Mesenchymal stem cell (in vitro differentiated cells and primary cell): ENCODE measurements at regions not wholly inside any gene's neighbourhood (a gene's known extent, or its start where the extent isn't known, plus 50 kb on each side); places are given as distances from the start of the nearest gene placed in this dataset.

Source experiments
- DNase-seq: peaks from one replicate; pipeline ENCODE4 v3.0.0-alpha.2; 2013
- H2AFZ ChIP-seq: one replicate; pipeline ENCODE4 v1.6.1; 2013; ENCODE audit warnings: low read depth, mild to moderate bottlenecking, control low read depth, inconsistent platforms, low read length, moderate library complexity
- H2AK5ac ChIP-seq: 2 replicates; pipeline ENCODE4 v1.6.1; 2013; ENCODE audit warnings: low read length, moderate library complexity, mild to moderate bottlenecking, inconsistent platforms; ENCODE audit not compliant: severe bottlenecking
- H2BK120ac ChIP-seq: one replicate; pipeline ENCODE4 v1.6.1; 2013; ENCODE audit warnings: low read depth, mild to moderate bottlenecking, inconsistent platforms, low read length, moderate library complexity
- H2BK12ac ChIP-seq, 2 experiments: one replicate each; pipeline ENCODE4 v1.6.1; 2013; ENCODE audit warnings: inconsistent platforms in 2 of 2, low read length in 2 of 2, mild to moderate bottlenecking in 2 of 2, moderate library complexity in 2 of 2, control low read depth in 1 of 2
- H2BK15ac ChIP-seq: one replicate; pipeline ENCODE4 v1.6.1; 2013; ENCODE audit warnings: mild to moderate bottlenecking, low read depth, inconsistent platforms; ENCODE audit not compliant: poor library complexity, severe bottlenecking
- H2BK5ac ChIP-seq: 2 replicates; pipeline ENCODE4 v1.6.1; 2013; ENCODE audit warnings: low read depth, mild to moderate bottlenecking, low read length, control low read depth, inconsistent platforms; ENCODE audit not compliant: poor library complexity, severe bottlenecking
- H3K14ac ChIP-seq, 2 experiments: one replicate each; pipeline ENCODE4 v1.6.1; 2013; ENCODE audit warnings: inconsistent platforms in 2 of 2, low read length in 2 of 2, control low read depth in 1 of 2, mild to moderate bottlenecking in 1 of 2, moderate library complexity in 1 of 2
- H3K18ac ChIP-seq, 2 experiments: one replicate each; pipeline ENCODE4 v1.6.1; 2013; ENCODE audit warnings: inconsistent platforms in 2 of 2, low read length in 2 of 2, control low read depth in 1 of 2, low read depth in 1 of 2, mild to moderate bottlenecking in 1 of 2
- H3K23ac ChIP-seq, 2 experiments: one replicate each; pipeline ENCODE4 v1.6.1; 2013; ENCODE audit warnings: inconsistent platforms in 2 of 2, low read length in 2 of 2, mild to moderate bottlenecking in 2 of 2, moderate library complexity in 2 of 2, control low read depth in 1 of 2
- H3K27ac ChIP-seq: 2 replicates; pipeline ENCODE4 v1.5.1; 2013; ENCODE audit warnings: mild to moderate bottlenecking, moderate library complexity, low read length, control low read depth, inconsistent platforms; ENCODE audit not compliant: poor library complexity, severe bottlenecking
- H3K27me3 ChIP-seq, 2 experiments: 2 replicates each; pipeline versions ENCODE4 v1.6.1 to v1.7.0; 2013; ENCODE audit warnings: low read length in 2 of 2, mild to moderate bottlenecking in 2 of 2, moderate library complexity in 2 of 2, control low read depth in 1 of 2, inconsistent platforms in 1 of 2; ENCODE audit not compliant: control insufficient read depth in 1 of 2, insufficient read depth in 1 of 2
- H3K36me3 ChIP-seq, 2 experiments: 2 replicates each; pipeline versions ENCODE4 v1.6.1 to v1.7.0; 2013; ENCODE audit warnings: low read length in 2 of 2, control low read depth in 1 of 2, inconsistent platforms in 1 of 2, low read depth in 1 of 2, mild to moderate bottlenecking in 1 of 2; ENCODE audit not compliant: insufficient read depth in 2 of 2, control insufficient read depth in 1 of 2
- H3K4ac ChIP-seq, 2 experiments: one replicate each; pipeline ENCODE4 v1.6.1; 2013; ENCODE audit warnings: inconsistent platforms in 2 of 2, low read length in 2 of 2, mild to moderate bottlenecking in 2 of 2, moderate library complexity in 2 of 2, control low read depth in 1 of 2, low read depth in 1 of 2
- H3K4me1 ChIP-seq: 2 replicates; pipeline ENCODE4 v1.6.1; 2013; ENCODE audit warnings: low read depth, low read length, control low read depth; ENCODE audit not compliant: control insufficient read depth, insufficient read depth
- H3K4me2 ChIP-seq: 2 replicates; pipeline ENCODE4 v1.6.1; 2013; ENCODE audit warnings: low read length, mild to moderate bottlenecking, inconsistent platforms; ENCODE audit not compliant: poor library complexity, severe bottlenecking
- H3K4me3 ChIP-seq, 2 experiments: 2 replicates each; pipeline versions ENCODE4 v1.5.1 to v1.7.0; 2013; ENCODE audit warnings: low read length in 2 of 2, mild to moderate bottlenecking in 2 of 2, control low read depth in 1 of 2, low read depth in 1 of 2; ENCODE audit not compliant: insufficient read depth in 1 of 2
- H3K79me1 ChIP-seq: replicated peaks from 2 replicates; pipeline ENCODE4 v1.6.1; 2013; ENCODE audit warnings: mild to moderate bottlenecking, control low read depth, low read length, inconsistent platforms; ENCODE audit not compliant: poor library complexity, severe bottlenecking
- H3K9ac ChIP-seq: 2 replicates; pipeline ENCODE4 v1.7.0; 2013; ENCODE audit warnings: mild to moderate bottlenecking, low read length, moderate library complexity
- H3K9me3 ChIP-seq: 2 replicates; pipeline ENCODE4 v1.7.0; 2013; ENCODE audit warnings: mild to moderate bottlenecking, low read length; ENCODE audit not compliant: control insufficient read depth
- H4K8ac ChIP-seq: one replicate; pipeline ENCODE4 v1.6.1; 2013; ENCODE audit warnings: inconsistent platforms, mild to moderate bottlenecking, low read length, moderate library complexity
- H4K91ac ChIP-seq: one replicate; pipeline ENCODE4 v1.6.1; 2013; ENCODE audit warnings: mild to moderate bottlenecking, low read length, inconsistent platforms
- WGBS: methylation state at CpG from one replicate; pipeline ENCODE4 v1.1.7; 2013; ENCODE audit warnings: mixed read lengths; 5-methylcytosine and 5-hydroxymethylcytosine counted together

DNA sequence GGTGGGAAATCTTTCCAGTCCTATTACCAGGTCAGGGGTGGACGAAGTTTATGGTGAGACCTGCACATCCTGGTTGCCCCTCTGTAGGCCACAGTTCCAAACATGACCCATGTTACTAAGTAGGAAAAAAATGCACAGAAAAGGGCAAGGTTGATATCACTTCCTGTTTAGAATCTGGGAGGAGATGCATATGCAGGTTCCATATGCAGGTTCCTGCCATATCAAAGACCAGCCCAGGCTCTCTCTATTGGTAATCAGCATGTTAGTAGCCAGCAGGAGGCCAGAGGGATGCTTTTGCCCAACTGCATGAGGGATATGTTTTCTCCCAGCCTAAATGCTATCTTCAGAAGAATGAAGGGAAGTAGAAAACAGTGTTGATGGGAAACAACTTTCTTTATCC is 657.2 kb downstream of the ANKRD50 start:
- Histone ChIP-seq H3K14ac (peak overlapping the region in 1 of 2 experiments; percentile 32), H3K4me3 (no peak overlapping the region), H3K27me3 (no peaks in the 10 kb centered on the region), H2BK5ac (no peak overlapping the region), H3K9me3 (no peaks in the 10 kb centered on the region), H3K36me3 (no peaks in the 10 kb centered on the region), H4K8ac (peak overlapping the region; percentile 85), H3K27ac (no peak overlapping the region), H3K18ac (peak overlapping the region; percentile 62 to 89), H3K9ac (no peak overlapping the region), H3K4me1 (no peaks in the 10 kb centered on the region), H2BK15ac (no peak overlapping the region), H2AFZ (no peak overlapping the region), H3K79me1 (no peaks in the 10 kb centered on the region), H4K91ac (peak overlapping the region; percentile 80), H2AK5ac (no peak overlapping the region), H3K4ac (peak overlapping the region; percentile 61 to 81), H3K4me2 (no peak overlapping the region), H2BK120ac (peak overlapping the region; percentile 49), H3K23ac (no peak overlapping the region), H2BK12ac (peak overlapping the region; percentile 90 to 99)
- DNase-seq = no peak
- WGBS = 71% methylated on average over 1 of the region's 1 CpG

- no peaks in the 10 kb centered on the region for H3K79me1 ChIP-seq
- no peak overlapping the region for H2AFZ ChIP-seq
- no peaks in the 10 kb centered on the region for H3K27me3 ChIP-seq
- H4K91ac ChIP-seq = peak overlapping the region; percentile 86
- H3K4ac ChIP-seq = peak overlapping the region in 1 of 2 experiments; percentile 64
- no peak overlapping the region for H2AK5ac ChIP-seq
- no peak overlapping the region for H2BK120ac ChIP-seq
- H3K36me3 ChIP-seq = no peaks in the 10 kb centered on the region
- H3K27ac ChIP-seq = no peak overlapping the region
- H2BK5ac ChIP-seq = no peak overlapping the region
- no peak overlapping the region for H3K4me3 ChIP-seq
- peak overlapping the region; percentile 92 for H4K8ac ChIP-seq
- no peak overlapping the region for H3K23ac ChIP-seq
- peak overlapping the region; percentile 37 to 98 for H2BK12ac ChIP-seq
- no peak for DNase-seq
- peak overlapping the region in 1 of 2 experiments; percentile 36 for H3K14ac ChIP-seq
- no peaks in the 10 kb centered on the region for H3K4me1 ChIP-seq
- no peak overlapping the region for H3K9ac ChIP-seq
- no peak overlapping the region for H3K4me2 ChIP-seq
- H2BK15ac ChIP-seq = no peak overlapping the region
- H3K9me3 ChIP-seq = no peaks in the 10 kb centered on the region
- H3K18ac ChIP-seq = peak overlapping the region in 1 of 2 experiments; percentile 75
Measured at GRCh38 chr4:124055896-124056295, 656.6 kb downstream of the ANKRD50 start.

- no peak overlapping the region for H3K4me3 ChIP-seq
- no peak overlapping the region for H4K8ac ChIP-seq
- H3K79me1 ChIP-seq = no peaks in the 10 kb centered on the region
- H2BK12ac ChIP-seq = no peak overlapping the region
- H3K9me3 ChIP-seq = no peaks in the 10 kb centered on the region
- DNase-seq = peak; percentile 56
- H2BK5ac ChIP-seq = no peak overlapping the region
- H2AFZ ChIP-seq = no peak overlapping the region
- no peak overlapping the region for H2BK120ac ChIP-seq
- no peaks in the 10 kb centered on the region for H3K27me3 ChIP-seq
- no peak overlapping the region for H3K18ac ChIP-seq
- H3K9ac ChIP-seq = peak overlapping the region; percentile 58
- H3K14ac ChIP-seq = no peak overlapping the region
- no peak overlapping the region for H3K27ac ChIP-seq
- H2BK15ac ChIP-seq = no peak overlapping the region
- H4K91ac ChIP-seq = no peak overlapping the region
- no CpG with 5 or more reads among the region's 2 CpGs for WGBS
- no peak overlapping the region for H2AK5ac ChIP-seq
- H3K4ac ChIP-seq = no peak overlapping the region
- H3K23ac ChIP-seq = no peak overlapping the region
- no peak overlapping the region for H3K4me2 ChIP-seq
- no peaks in the 10 kb centered on the region for H3K4me1 ChIP-seq
- no peaks in the 10 kb centered on the region for H3K36me3 ChIP-seq
Measured at GRCh38 chr4:124060261-124060918, 652.1 kb downstream of the ANKRD50 start.

GRCh38 chr4:124061413-124061812 is 651.1 kb downstream of the ANKRD50 start:
- no peak overlapping the region for H3K4me2 ChIP-seq
- no peak overlapping the region for H2AK5ac ChIP-seq
- no peak overlapping the region for H2BK120ac ChIP-seq
- H3K27me3 ChIP-seq = no peaks in the 10 kb centered on the region
- H4K91ac ChIP-seq = no peak overlapping the region
- no peak overlapping the region for H3K27ac ChIP-seq
- no peak overlapping the region for H4K8ac ChIP-seq
- peak overlapping the region; percentile 58 for H3K9ac ChIP-seq
- no peaks in the 10 kb centered on the region for H3K9me3 ChIP-seq
- peak; percentile 51 for DNase-seq
- no peaks in the 10 kb centered on the region for H3K4me1 ChIP-seq
- H2BK15ac ChIP-seq = no peak overlapping the region
- no peak overlapping the region for H3K4me3 ChIP-seq
- no peak overlapping the region for H3K23ac ChIP-seq
- H3K14ac ChIP-seq = no peak overlapping the region
- no peak overlapping the region for H2BK5ac ChIP-seq
- no peak overlapping the region for H2AFZ ChIP-seq
- H2BK12ac ChIP-seq = no peak overlapping the region
- H3K18ac ChIP-seq = no peak overlapping the region
- no peaks in the 10 kb centered on the region for H3K79me1 ChIP-seq
- H3K36me3 ChIP-seq = no peaks in the 10 kb centered on the region
- H3K4ac ChIP-seq = no peak overlapping the region
